Fibroblast of lung (primary cell): ENCODE measurements at regions not wholly inside any gene's neighbourhood (a gene's known extent, or its start where the extent isn't known, plus 50 kb on each side); places are given as distances from the start of the nearest gene placed in this dataset.

Experiments used
- DNase-seq, 2 donors: peaks; one replicate each; pipeline versions ENCODE4 v3.0.0 to v3.0.0-alpha.2; 2010; ENCODE audit warnings: low read depth in 2 of 2
- H2AFZ ChIP-seq: 2 replicates; pipeline ENCODE4 v1.5.1; 2012; ENCODE audit warnings: low read length, control low read depth, inconsistent platforms
- H3K27ac ChIP-seq: 2 replicates; pipeline ENCODE4 v1.5.1; 2011; ENCODE audit warnings: low read length, control low read depth; ENCODE audit not compliant: insufficient read depth
- H3K27me3 ChIP-seq: 2 replicates; pipeline ENCODE4 v1.5.1; 2011; ENCODE audit warnings: mild to moderate bottlenecking, low read length; ENCODE audit not compliant: control insufficient read depth, insufficient read depth
- H3K36me3 ChIP-seq: 2 replicates; pipeline ENCODE4 v1.5.1; 2011; ENCODE audit warnings: low read length; ENCODE audit not compliant: control insufficient read depth, insufficient read depth
- H3K4me1 ChIP-seq: 2 replicates; pipeline ENCODE4 v1.5.1; 2011; ENCODE audit warnings: low read length; ENCODE audit not compliant: control insufficient read depth, insufficient read depth; ENCODE audit errors: extremely low read depth
- H3K4me2 ChIP-seq: 2 replicates; pipeline ENCODE4 v1.5.1; 2011; ENCODE audit warnings: low read length, control low read depth; ENCODE audit not compliant: insufficient read depth; ENCODE audit errors: extremely low read depth
- H3K4me3 ChIP-seq, 4 experiments: fragments of 200-600 bp in 1 of 4; sonication (generic) in 1 of 4; replicated peaks in 1 of 4; 2 replicates each; pipeline ENCODE4 v1.5.1; 2011 to 2016; ENCODE audit warnings: low read length in 4 of 4, low read depth in 3 of 4, mild to moderate bottlenecking in 3 of 4, control low read depth in 2 of 4, inconsistent platforms in 1 of 4, mixed read lengths in 1 of 4; ENCODE audit not compliant: insufficient read depth in 1 of 4; ENCODE audit errors: control extremely low read depth in 1 of 4
- H3K79me2 ChIP-seq: 2 replicates; pipeline ENCODE4 v1.5.1; 2012; ENCODE audit warnings: mild to moderate bottlenecking, low read length, inconsistent platforms; ENCODE audit not compliant: control insufficient read depth, insufficient read depth
- H3K9ac ChIP-seq: 2 replicates; pipeline ENCODE4 v1.5.1; 2011; ENCODE audit warnings: mild to moderate bottlenecking, low read length, control low read depth; ENCODE audit not compliant: insufficient read depth
- H3K9me3 ChIP-seq: 2 replicates; pipeline ENCODE4 v1.5.1; 2012; ENCODE audit warnings: low read depth, low read length; ENCODE audit not compliant: control insufficient read depth, insufficient read depth
- H4K20me1 ChIP-seq: 2 replicates; pipeline ENCODE4 v1.5.1; 2011; ENCODE audit warnings: low read length; ENCODE audit not compliant: control insufficient read depth, insufficient read depth; ENCODE audit errors: extremely low read depth
- CTCF ChIP-seq, 2 donors: IDR thresholded peaks in 1 of 2; conservative IDR thresholded peaks in 1 of 2; 1 replicate in 1 of 2; 2 replicates in 1 of 2; pipeline ENCODE4 v1.5.1; 2011 to 2012; ENCODE audit warnings: low read length in 2 of 2, control low read depth in 1 of 2, inconsistent platforms in 1 of 2, low read depth in 1 of 2, mild to moderate bottlenecking in 1 of 2
- EZH2 ChIP-seq: IDR thresholded peaks from 2 replicates; pipeline ENCODE4 v1.5.1; 2012; ENCODE audit warnings: low read length, control low read depth, mild to moderate bottlenecking; ENCODE audit errors: missing control alignments

DNA sequence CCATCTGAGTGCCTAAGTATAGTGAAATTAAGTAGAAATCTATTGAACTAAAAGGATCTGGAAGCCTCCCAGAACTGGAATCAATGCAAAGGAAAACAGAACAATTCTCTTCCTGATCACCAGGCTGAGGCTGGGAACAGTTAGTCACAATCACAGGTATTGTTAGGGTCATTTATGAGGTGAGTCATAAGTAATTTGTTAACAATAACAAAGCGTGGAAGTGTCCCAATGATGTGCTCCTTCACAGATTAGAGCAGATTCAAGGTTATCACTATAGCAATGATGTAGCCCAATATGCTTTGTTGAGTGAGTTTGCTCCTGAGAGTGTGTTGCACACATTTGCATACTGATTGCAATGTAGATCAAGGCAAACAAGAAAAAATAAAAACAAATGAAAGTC is 228.1 kb downstream of the ZNF674 start:
- TF ChIP-seq CTCF (conservative IDR thresholded peaks at IDR 0.05 in 1 of 2, IDR thresholded peaks at IDR 0.05 in 1 of 2; ENCODE audit: low read depth in 1 of 2, low read length in 2 of 2) (no peak), EZH2 (no peak)
- H3K4me2 ChIP-seq, result no peak overlapping the region
- no peak for DNase-seq

GRCh38 chrX:46311581-46312120 is 233.6 kb downstream of the ZNF674 start:
- no peak overlapping the region for H3K27ac ChIP-seq
- no peak overlapping the region for H3K9ac ChIP-seq
- H3K4me2 ChIP-seq, result no peak overlapping the region
- no peak overlapping the region for H2AFZ ChIP-seq
- DNase-seq, result peak in 1 of 2 donors; percentile 25
- H3K4me1 ChIP-seq, result no peaks in the 10 kb centered on the region
- TF ChIP-seq CTCF (conservative IDR thresholded peaks at IDR 0.05 in 1 of 2, IDR thresholded peaks at IDR 0.05 in 1 of 2; ENCODE audit: low read depth in 1 of 2, low read length in 2 of 2), result no peak
- no peak for TF ChIP-seq EZH2
- H4K20me1 ChIP-seq, result no peaks in the 10 kb centered on the region
- no peaks in the 10 kb centered on the region for H3K79me2 ChIP-seq
- no peaks in the 10 kb centered on the region for H3K36me3 ChIP-seq
- no peaks in the 10 kb centered on the region for H3K9me3 ChIP-seq
- H3K4me3 ChIP-seq, result no peak overlapping the region
- no peaks in the 10 kb centered on the region for H3K27me3 ChIP-seq

More for the DNA sequence above, 228.1 kb downstream of the ZNF674 start:
- Histone ChIP-seq H3K4me3 (no peak overlapping the region), H3K4me1 (no peaks in the 10 kb centered on the region), H2AFZ (no peak overlapping the region), H3K27me3 (no peaks in the 10 kb centered on the region), H3K9me3 (no peaks in the 10 kb centered on the region), H3K36me3 (no peaks in the 10 kb centered on the region), H4K20me1 (no peaks in the 10 kb centered on the region), H3K27ac (no peak overlapping the region), H3K9ac (no peak overlapping the region), H3K79me2 (no peaks in the 10 kb centered on the region)

GRCh38 chrX:46310815-46311497 is 234.3 kb downstream of the ZNF674 start:
- Histone ChIP-seq H3K27ac (no peak overlapping the region), H3K4me3 (no peak overlapping the region), H3K9me3 (no peaks in the 10 kb centered on the region), H3K79me2 (no peaks in the 10 kb centered on the region), H3K36me3 (no peaks in the 10 kb centered on the region), H3K27me3 (no peaks in the 10 kb centered on the region), H4K20me1 (no peaks in the 10 kb centered on the region), H2AFZ (no peak overlapping the region), H3K9ac (no peak overlapping the region), H3K4me1 (no peaks in the 10 kb centered on the region), H3K4me2 (no peak overlapping the region)
- TF ChIP-seq CTCF (conservative IDR thresholded peaks at IDR 0.05 in 1 of 2, IDR thresholded peaks at IDR 0.05 in 1 of 2; ENCODE audit: low read depth in 1 of 2, low read length in 2 of 2) (no peak), EZH2 (no peak)
- DNase-seq, result no peak
